Stimulated activated CD4-positive, alpha-beta T cell treated with anti-CD3 and anti-CD28 coated beads, Interleukin-1b, Interleukin-23, amount 100 ng/mL, for 4 hours (primary cell): ENCODE measurements at regions not wholly inside any gene's neighbourhood (a gene's known extent, or its start where the extent isn't known, plus 50 kb on each side); places are given as distances from the start of the nearest gene placed in this dataset.

ENCODE experiments used
- DNase-seq, 2 donors: peaks; one replicate each; pipeline ENCODE4 v3.0.0-alpha.2; 2020; ENCODE audit warnings: low read depth in 2 of 2

- DNase-seq: no peak
These were observed 198.7 kb downstream of the SKIDA1 start for GRCh38 chr10:21326594-21327288.

GRCh38 chr10:21318540-21319167 is 206.8 kb downstream of the SKIDA1 start:
- no peak for DNase-seq

GRCh38 chr10:21317902-21318301 is 207.6 kb downstream of the SKIDA1 start:
- no peak for DNase-seq

- DNase-seq: no peak
These were observed 209.7 kb downstream of the SKIDA1 start for GRCh38 chr10:21315645-21316220.

- DNase-seq: no peak
These were observed 210.4 kb downstream of the SKIDA1 start for GRCh38 chr10:21314906-21315644.

- DNase-seq: no peak
These were observed 211.3 kb downstream of the SKIDA1 start for GRCh38 chr10:21314111-21314626.

- DNase-seq: no peak
These were observed 211.8 kb downstream of the SKIDA1 start for GRCh38 chr10:21313691-21314090.

GRCh38 chr10:21311426-21311825 is 214.1 kb downstream of the SKIDA1 start:
- no peak for DNase-seq

- no peak for DNase-seq
These were observed 216.1 kb downstream of the SKIDA1 start for GRCh38 chr10:21309427-21309826.

- DNase-seq: no peak
These were observed 216.5 kb downstream of the SKIDA1 start for GRCh38 chr10:21308946-21309345.

- no peak for DNase-seq
These were observed 217.5 kb downstream of the SKIDA1 start for GRCh38 chr10:21308018-21308417.

- DNase-seq: no peak
These were observed 220.9 kb downstream of the SKIDA1 start for GRCh38 chr10:21304608-21305007.

GRCh38 chr10:21304198-21304597 is 221.3 kb downstream of the SKIDA1 start:
- DNase-seq: no peak

- DNase-seq: no peak
These were observed 224.9 kb downstream of the SKIDA1 start for GRCh38 chr10:21300551-21300950.

GRCh38 chr10:21299330-21299729 is 226.2 kb downstream of the SKIDA1 start:
- DNase-seq: no peak

GRCh38 chr10:21298701-21299100 is 226.8 kb downstream of the SKIDA1 start:
- DNase-seq: no peak

GRCh38 chr10:21297603-21298383 is 227.7 kb downstream of the SKIDA1 start:
- no peak for DNase-seq

- DNase-seq: no peak
These were observed 228.7 kb downstream of the SKIDA1 start for GRCh38 chr10:21296575-21297355.

- DNase-seq: no peak
These were observed 231.7 kb downstream of the SKIDA1 start for GRCh38 chr10:21293518-21294356.
